ENCODE measurements at regions not wholly inside any gene's neighbourhood (a gene's known extent, or its start where the extent isn't known, plus 50 kb on each side); places are given as distances from the start of the nearest gene placed in this dataset.

DNA sequence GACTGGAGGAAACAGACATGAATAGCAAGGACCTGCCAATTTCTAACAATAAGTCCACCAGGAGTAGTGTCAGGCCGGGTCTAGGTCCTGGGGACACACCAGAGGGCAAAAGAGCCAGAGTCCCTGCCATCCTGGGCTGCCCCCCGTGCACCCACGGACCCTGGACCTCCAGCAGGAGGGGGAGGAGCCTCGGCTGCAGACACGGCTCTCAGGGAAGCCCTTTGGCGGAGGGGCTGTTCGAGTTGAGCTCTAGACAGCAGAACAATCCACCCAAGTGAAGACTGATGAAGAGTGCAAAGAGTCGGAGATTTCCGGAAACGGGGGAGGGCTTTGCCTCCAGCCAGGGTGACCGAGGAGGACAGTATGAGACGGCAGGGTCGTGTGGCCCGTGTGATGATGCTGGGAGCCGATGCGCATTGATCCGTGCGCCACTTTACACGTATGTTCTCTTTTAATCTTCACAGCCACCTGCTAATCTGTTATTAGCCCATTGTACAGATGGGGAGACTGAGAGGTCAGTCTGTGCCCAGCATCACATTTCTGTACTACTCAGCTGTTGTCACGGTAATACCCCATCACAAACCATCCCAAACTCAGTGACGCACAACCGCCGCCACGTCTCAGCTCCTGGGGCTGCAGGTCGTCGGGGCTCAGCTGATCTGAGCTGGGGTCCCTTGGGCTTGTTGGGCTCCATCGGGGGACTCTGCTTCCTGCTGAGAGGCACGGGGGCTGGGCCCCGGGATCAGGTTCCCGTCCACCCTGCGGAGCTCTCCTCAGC lies 502.0 kb downstream of the PREX1 start:
- Histone ChIP-seq H3K27ac (ENCODE audit: low read depth, low read length) (no peak overlapping the region), H3K4me1 (ENCODE audit: control insufficient read depth in 3 of 3, insufficient read depth in 3 of 3, low read length in 3 of 3) (peaks cover 3 to 11% (median 7%) of the 10 kb centered on the region in 3 donors), H3K36me3 (ENCODE audit: control insufficient read depth in 3 of 3, insufficient read depth in 3 of 3, low read length in 3 of 3) (no peaks in the 10 kb centered on the region), H3K27me3 (ENCODE audit: control insufficient read depth in 3 of 3, insufficient read depth in 3 of 3, low read length in 3 of 3) (peaks cover 0 to 11% (median 8%) of the 10 kb centered on the region in 3 donors), H3K4me3 (ENCODE audit: low read length in 3 of 3) (no peak overlapping the region), H3K9me3 (ENCODE audit: control insufficient read depth in 3 of 3, low read length in 3 of 3) (no peaks in the 10 kb centered on the region), H3K9ac (ENCODE audit: low read depth in 1 of 3, low read length in 3 of 3) (no peak overlapping the region)

DNA sequence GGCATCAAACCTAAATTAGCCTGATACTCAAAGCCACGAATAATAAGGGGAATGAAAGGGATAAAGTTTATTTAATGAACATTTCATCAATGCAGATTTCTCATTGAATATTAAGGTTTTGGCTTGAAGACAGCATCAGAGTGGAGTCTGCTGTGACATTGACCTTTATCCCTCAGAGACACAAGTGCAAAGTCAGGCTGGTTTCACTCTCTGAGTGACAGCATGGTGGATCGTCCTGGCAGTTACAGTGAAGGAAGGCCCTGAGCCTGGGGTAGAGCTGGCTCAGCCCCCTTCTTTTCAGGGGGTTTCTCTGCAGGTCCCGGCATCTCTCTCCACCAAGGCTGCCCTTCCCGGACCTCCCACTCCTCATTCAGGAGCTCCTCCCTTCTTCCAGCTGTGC lies 503.1 kb downstream of the PREX1 start:
- Histone ChIP-seq H3K27ac (ENCODE audit: low read depth, low read length) (no peak overlapping the region), H3K27me3 (ENCODE audit: control insufficient read depth in 3 of 3, insufficient read depth in 3 of 3, low read length in 3 of 3) (peaks cover 0 to 15% (median 8%) of the 10 kb centered on the region in 3 donors), H3K9me3 (ENCODE audit: control insufficient read depth in 3 of 3, low read length in 3 of 3) (no peaks in the 10 kb centered on the region), H3K4me1 (ENCODE audit: control insufficient read depth in 3 of 3, insufficient read depth in 3 of 3, low read length in 3 of 3) (peaks cover 3 to 11% (median 7%) of the 10 kb centered on the region in 3 donors), H3K4me3 (ENCODE audit: low read length in 3 of 3) (no peak overlapping the region), H3K36me3 (ENCODE audit: control insufficient read depth in 3 of 3, insufficient read depth in 3 of 3, low read length in 3 of 3) (no peaks in the 10 kb centered on the region), H3K9ac (ENCODE audit: low read depth in 1 of 3, low read length in 3 of 3) (no peak overlapping the region)

DNA sequence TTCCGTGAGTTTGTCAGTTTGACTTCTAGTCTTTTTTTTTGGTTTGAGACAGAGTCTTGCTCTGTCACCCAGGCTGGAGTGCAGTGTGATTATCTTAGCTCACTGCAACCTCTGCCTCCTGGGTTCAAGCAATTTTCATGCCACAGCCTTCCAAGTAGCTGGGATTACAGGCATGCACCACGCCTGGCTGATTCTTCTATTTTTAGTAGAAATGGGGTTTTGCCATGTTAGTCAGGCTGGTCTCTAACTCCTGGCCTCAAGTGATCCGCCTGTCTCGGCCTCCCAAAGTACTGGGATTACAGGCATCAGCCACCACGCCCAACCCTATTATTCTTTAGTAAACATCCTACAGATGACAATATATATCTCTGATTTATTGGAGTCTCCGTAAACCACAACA lies 506.5 kb downstream of the PREX1 start:
- H3K9ac ChIP-seq (ENCODE audit: low read depth in 1 of 3, low read length in 3 of 3), result no peak overlapping the region
- no peak overlapping the region for H3K27ac ChIP-seq (ENCODE audit: low read depth, low read length)
- no peaks in the 10 kb centered on the region for H3K9me3 ChIP-seq (ENCODE audit: control insufficient read depth in 3 of 3, low read length in 3 of 3)
- peaks cover 0 to 4% (median under 1%) of the 10 kb centered on the region in 3 donors for H3K4me1 ChIP-seq (ENCODE audit: control insufficient read depth in 3 of 3, insufficient read depth in 3 of 3, low read length in 3 of 3)
- H3K4me3 ChIP-seq (ENCODE audit: low read length in 3 of 3), result no peak overlapping the region
- H3K36me3 ChIP-seq (ENCODE audit: control insufficient read depth in 3 of 3, insufficient read depth in 3 of 3, low read length in 3 of 3), result no peaks in the 10 kb centered on the region
- peaks cover 0 to 24% (median 5%) of the 10 kb centered on the region in 3 donors for H3K27me3 ChIP-seq (ENCODE audit: control insufficient read depth in 3 of 3, insufficient read depth in 3 of 3, low read length in 3 of 3)

DNA sequence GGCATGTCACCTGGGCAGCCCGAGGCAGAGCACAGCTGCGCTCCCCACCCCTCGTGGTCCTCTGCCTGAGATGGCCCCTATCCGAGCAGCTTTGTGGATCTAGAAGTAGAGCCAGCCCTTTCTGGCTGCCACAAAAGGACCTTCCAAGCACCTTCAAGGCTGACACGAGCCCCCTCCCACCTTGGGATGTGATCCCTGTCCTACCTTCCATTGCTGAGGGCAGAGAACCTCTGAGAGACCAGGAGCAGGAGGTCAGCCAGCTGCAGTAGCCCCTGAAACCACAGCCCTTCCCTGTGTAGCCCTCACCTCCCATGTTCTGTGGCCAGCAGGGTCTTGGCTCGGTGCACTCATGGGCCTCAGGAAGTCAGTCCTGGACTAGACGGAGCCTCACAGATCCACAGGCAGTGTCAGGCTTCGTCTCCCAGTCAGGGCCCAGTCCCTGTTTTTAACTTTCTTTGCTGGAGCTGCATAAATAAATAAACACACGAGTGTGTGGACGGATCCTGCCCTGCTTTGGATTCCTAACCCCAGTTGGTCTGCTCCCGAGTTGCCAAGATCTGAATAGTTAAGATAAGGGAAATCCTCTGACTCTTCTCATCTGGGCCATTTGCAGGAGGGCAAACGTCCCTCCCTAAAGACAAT lies 507.7 kb downstream of the PREX1 start:
- no peaks in the 10 kb centered on the region for H3K36me3 ChIP-seq (ENCODE audit: control insufficient read depth in 3 of 3, insufficient read depth in 3 of 3, low read length in 3 of 3)
- H3K27ac ChIP-seq (ENCODE audit: low read depth, low read length), result no peak overlapping the region
- no peaks in the 10 kb centered on the region for H3K4me1 ChIP-seq (ENCODE audit: control insufficient read depth in 3 of 3, insufficient read depth in 3 of 3, low read length in 3 of 3)
- H3K4me3 ChIP-seq (ENCODE audit: low read length in 3 of 3), result no peak overlapping the region
- no peak overlapping the region for H3K9ac ChIP-seq (ENCODE audit: low read depth in 1 of 3, low read length in 3 of 3)
- H3K27me3 ChIP-seq (ENCODE audit: control insufficient read depth in 3 of 3, insufficient read depth in 3 of 3, low read length in 3 of 3), result peaks cover 0 to 17% (median under 1%) of the 10 kb centered on the region in 3 donors
- no peaks in the 10 kb centered on the region for H3K9me3 ChIP-seq (ENCODE audit: control insufficient read depth in 3 of 3, low read length in 3 of 3)

DNA sequence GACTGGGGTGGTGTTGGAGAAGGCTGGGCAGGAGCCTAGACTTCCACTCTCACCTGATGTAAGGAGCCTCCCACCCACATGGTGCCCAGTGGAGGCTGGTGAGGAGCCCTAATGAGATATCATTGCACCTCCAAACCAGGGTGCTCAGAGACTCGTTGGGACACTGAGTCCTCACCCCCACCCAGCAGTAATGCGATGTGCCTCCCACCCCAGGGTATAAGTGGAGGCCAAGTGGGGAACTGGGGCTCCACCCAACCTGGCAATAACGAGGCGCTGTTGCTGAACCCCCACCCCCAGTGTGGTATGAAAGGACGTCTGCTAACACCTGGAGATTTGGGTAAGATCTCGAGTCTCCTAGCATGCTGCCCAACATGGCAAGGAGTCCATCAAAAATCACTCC lies 510.2 kb downstream of the PREX1 start:
- H3K9me3 ChIP-seq (ENCODE audit: control insufficient read depth in 3 of 3, low read length in 3 of 3), result no peaks in the 10 kb centered on the region
- H3K36me3 ChIP-seq (ENCODE audit: control insufficient read depth in 3 of 3, insufficient read depth in 3 of 3, low read length in 3 of 3), result no peaks in the 10 kb centered on the region
- no peak overlapping the region for H3K4me3 ChIP-seq (ENCODE audit: low read length in 3 of 3)
- H3K27ac ChIP-seq (ENCODE audit: low read depth, low read length), result no peak overlapping the region
- H3K9ac ChIP-seq (ENCODE audit: low read depth in 1 of 3, low read length in 3 of 3), result no peak overlapping the region
- no peaks in the 10 kb centered on the region for H3K4me1 ChIP-seq (ENCODE audit: control insufficient read depth in 3 of 3, insufficient read depth in 3 of 3, low read length in 3 of 3)
- H3K27me3 ChIP-seq (ENCODE audit: control insufficient read depth in 3 of 3, insufficient read depth in 3 of 3, low read length in 3 of 3), result peaks cover 0 to 16% (median 0%) of the 10 kb centered on the region in 3 donors

DNA sequence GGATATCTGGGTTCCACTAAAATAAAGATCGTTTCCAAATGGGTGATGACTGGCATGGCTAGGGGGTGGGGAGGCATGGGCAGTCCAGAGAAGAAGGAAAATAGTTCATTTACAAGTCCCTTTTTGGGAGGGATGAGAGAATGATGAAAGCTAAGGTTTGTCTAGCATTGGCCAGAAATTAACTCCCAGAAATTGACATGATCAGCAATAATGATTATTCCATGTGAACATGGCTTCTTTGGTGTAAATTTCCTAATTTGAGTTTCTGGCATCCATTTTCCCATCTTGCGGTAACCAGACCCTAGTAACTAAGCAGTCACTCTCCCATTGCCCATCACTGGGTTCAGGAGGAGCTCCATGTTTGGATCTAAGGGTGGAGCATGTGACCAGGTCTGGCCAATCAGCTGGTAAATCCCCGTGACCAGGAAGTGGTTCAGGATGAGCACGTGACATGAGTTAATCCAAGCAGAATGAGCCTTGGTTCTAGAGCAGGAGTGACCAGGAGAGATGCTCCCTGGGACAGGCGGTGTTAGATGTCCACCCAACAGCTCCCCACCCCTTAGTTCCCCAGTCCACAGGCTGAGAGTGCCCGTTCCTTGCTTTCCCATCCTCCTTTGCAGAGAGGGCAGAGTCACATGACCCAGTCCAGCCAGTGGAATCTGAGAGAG lies 512.7 kb downstream of the PREX1 start:
- H3K27ac ChIP-seq (ENCODE audit: low read depth, low read length), result no peak overlapping the region

DNA sequence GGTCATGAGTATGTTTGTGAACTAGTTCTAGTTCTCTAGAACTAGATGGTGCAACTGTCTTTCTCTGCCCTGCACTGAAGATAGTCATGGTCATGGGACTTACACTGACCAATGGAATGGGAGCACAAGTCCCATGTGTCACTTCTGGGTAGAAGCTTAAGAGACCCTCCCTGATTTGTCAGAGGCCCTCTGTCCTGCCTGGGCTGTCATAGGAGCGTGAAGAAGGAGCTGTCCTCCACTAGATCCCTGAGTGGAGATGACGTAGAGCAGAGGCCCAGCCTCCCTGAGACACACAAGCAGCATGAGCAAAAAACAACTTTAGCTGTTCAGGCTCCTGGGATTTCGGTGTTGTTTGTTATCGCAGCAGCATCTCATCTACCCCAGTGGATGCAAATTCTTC lies 514.5 kb downstream of the PREX1 start:
- H3K9me3 ChIP-seq (ENCODE audit: control insufficient read depth in 3 of 3, low read length in 3 of 3), result no peaks in the 10 kb centered on the region
- H3K4me3 ChIP-seq (ENCODE audit: low read length in 3 of 3), result no peak overlapping the region
- H3K27ac ChIP-seq (ENCODE audit: low read depth, low read length), result no peak overlapping the region
- no peaks in the 10 kb centered on the region for H3K36me3 ChIP-seq (ENCODE audit: control insufficient read depth in 3 of 3, insufficient read depth in 3 of 3, low read length in 3 of 3)
- H3K9ac ChIP-seq (ENCODE audit: low read depth in 1 of 3, low read length in 3 of 3), result no peak overlapping the region
- H3K4me1 ChIP-seq (ENCODE audit: control insufficient read depth in 3 of 3, insufficient read depth in 3 of 3, low read length in 3 of 3), result no peaks in the 10 kb centered on the region
- peaks cover 4 to 11% (median 10%) of the 10 kb centered on the region in 3 donors for H3K27me3 ChIP-seq (ENCODE audit: control insufficient read depth in 3 of 3, insufficient read depth in 3 of 3, low read length in 3 of 3)

More for the DNA sequence above, 512.7 kb downstream of the PREX1 start:
- no peaks in the 10 kb centered on the region for H3K36me3 ChIP-seq (ENCODE audit: control insufficient read depth in 3 of 3, insufficient read depth in 3 of 3, low read length in 3 of 3)
- H3K4me1 ChIP-seq (ENCODE audit: control insufficient read depth in 3 of 3, insufficient read depth in 3 of 3, low read length in 3 of 3), result no peaks in the 10 kb centered on the region
- H3K4me3 ChIP-seq (ENCODE audit: low read length in 3 of 3), result no peak overlapping the region
- H3K9me3 ChIP-seq (ENCODE audit: control insufficient read depth in 3 of 3, low read length in 3 of 3), result no peaks in the 10 kb centered on the region
- H3K9ac ChIP-seq (ENCODE audit: low read depth in 1 of 3, low read length in 3 of 3), result no peak overlapping the region
- peaks cover 0 to 18% (median 7%) of the 10 kb centered on the region in 3 donors for H3K27me3 ChIP-seq (ENCODE audit: control insufficient read depth in 3 of 3, insufficient read depth in 3 of 3, low read length in 3 of 3)

DNA sequence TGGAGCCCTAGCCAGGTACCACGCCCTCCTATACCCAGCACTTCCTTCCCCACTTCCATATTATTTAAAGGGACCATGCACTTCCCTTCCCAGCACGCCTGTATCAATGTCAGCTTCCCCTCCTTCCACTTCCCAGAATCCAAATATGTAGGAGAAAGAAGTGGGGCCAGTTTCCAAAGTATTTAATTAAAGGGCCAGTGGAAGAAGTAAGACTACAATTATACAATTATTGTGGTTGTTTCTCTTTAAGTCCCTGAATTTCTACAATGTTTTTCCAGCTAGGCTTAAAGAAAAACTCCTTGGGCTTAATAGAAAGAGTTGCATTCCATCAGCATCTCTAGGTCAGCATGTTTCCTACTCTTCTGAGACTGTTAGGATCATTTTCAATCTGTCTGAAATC lies 515.8 kb downstream of the PREX1 start:
- Histone ChIP-seq H3K4me3 (ENCODE audit: low read length in 3 of 3) (no peak overlapping the region), H3K27me3 (ENCODE audit: control insufficient read depth in 3 of 3, insufficient read depth in 3 of 3, low read length in 3 of 3) (peaks cover 4 to 10% (median 7%) of the 10 kb centered on the region in 3 donors), H3K27ac (ENCODE audit: low read depth, low read length) (no peak overlapping the region), H3K9ac (ENCODE audit: low read depth in 1 of 3, low read length in 3 of 3) (no peak overlapping the region), H3K36me3 (ENCODE audit: control insufficient read depth in 3 of 3, insufficient read depth in 3 of 3, low read length in 3 of 3) (no peaks in the 10 kb centered on the region), H3K4me1 (ENCODE audit: control insufficient read depth in 3 of 3, insufficient read depth in 3 of 3, low read length in 3 of 3) (no peaks in the 10 kb centered on the region), H3K9me3 (ENCODE audit: control insufficient read depth in 3 of 3, low read length in 3 of 3) (no peaks in the 10 kb centered on the region)

DNA sequence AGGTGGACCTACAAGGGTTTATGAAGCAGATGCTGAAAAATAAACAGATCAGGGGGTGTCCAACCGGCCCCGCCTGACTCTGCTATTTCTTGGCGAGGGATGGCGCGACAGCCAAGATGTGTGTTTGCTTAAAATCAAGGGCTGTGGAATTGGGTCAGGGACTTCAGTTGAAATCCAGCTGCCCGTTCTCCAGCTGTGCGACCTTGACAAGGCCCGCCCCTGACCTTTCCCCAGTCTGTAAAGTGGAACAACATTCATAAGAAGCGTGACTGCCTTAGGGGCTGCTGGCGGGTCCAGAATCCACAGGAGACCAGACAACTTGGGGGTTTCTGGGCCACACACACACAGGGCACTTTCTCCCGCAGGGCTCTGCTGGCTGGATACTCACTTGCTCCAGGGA lies 517.5 kb downstream of the PREX1 start:
- no peak overlapping the region for H3K4me3 ChIP-seq (ENCODE audit: low read length in 3 of 3)
- no peak overlapping the region for H3K9ac ChIP-seq (ENCODE audit: low read depth in 1 of 3, low read length in 3 of 3)
- H3K4me1 ChIP-seq (ENCODE audit: control insufficient read depth in 3 of 3, insufficient read depth in 3 of 3, low read length in 3 of 3), result no peaks in the 10 kb centered on the region
- no peaks in the 10 kb centered on the region for H3K36me3 ChIP-seq (ENCODE audit: control insufficient read depth in 3 of 3, insufficient read depth in 3 of 3, low read length in 3 of 3)
- no peaks in the 10 kb centered on the region for H3K9me3 ChIP-seq (ENCODE audit: control insufficient read depth in 3 of 3, low read length in 3 of 3)
- no peak overlapping the region for H3K27ac ChIP-seq (ENCODE audit: low read depth, low read length)
- H3K27me3 ChIP-seq (ENCODE audit: control insufficient read depth in 3 of 3, insufficient read depth in 3 of 3, low read length in 3 of 3), result peaks cover 4 to 10% (median 7%) of the 10 kb centered on the region in 3 donors

DNA sequence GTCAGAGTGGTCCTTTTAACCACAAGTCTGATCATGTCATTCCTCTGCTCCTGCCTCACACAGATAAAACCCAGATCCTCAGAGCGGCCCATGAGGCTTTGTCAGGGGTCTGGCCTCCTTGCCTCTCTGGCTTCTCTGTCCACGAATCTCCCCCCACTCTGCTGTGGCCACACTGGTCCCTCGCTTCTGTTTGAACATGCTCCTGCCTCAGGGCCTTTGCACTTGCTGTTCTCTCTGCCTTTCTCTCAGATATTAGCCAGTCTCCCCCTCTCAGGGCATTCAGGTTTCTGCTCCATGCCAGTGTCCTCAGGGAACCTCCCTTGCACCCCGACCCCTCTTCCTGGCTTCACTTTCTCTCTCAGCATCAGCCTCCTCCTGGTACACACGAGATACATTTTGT lies 518.5 kb downstream of the PREX1 start:
- Histone ChIP-seq H3K4me1 (ENCODE audit: control insufficient read depth in 3 of 3, insufficient read depth in 3 of 3, low read length in 3 of 3) (no peaks in the 10 kb centered on the region), H3K9me3 (ENCODE audit: control insufficient read depth in 3 of 3, low read length in 3 of 3) (no peaks in the 10 kb centered on the region), H3K27ac (ENCODE audit: low read depth, low read length) (no peak overlapping the region), H3K4me3 (ENCODE audit: low read length in 3 of 3) (no peak overlapping the region), H3K27me3 (ENCODE audit: control insufficient read depth in 3 of 3, insufficient read depth in 3 of 3, low read length in 3 of 3) (peaks cover 4 to 10% (median 7%) of the 10 kb centered on the region in 3 donors), H3K9ac (ENCODE audit: low read depth in 1 of 3, low read length in 3 of 3) (no peak overlapping the region), H3K36me3 (ENCODE audit: control insufficient read depth in 3 of 3, insufficient read depth in 3 of 3, low read length in 3 of 3) (no peaks in the 10 kb centered on the region)
